SK-N-DZ (cell line): ENCODE measurements at regions not wholly inside any gene's neighbourhood (a gene's known extent, or its start where the extent isn't known, plus 50 kb on each side); places are given as distances from the start of the nearest gene placed in this dataset.

Experiments used
- DNase-seq: peaks from one replicate; pipeline ENCODE4 v3.0.0-alpha.2; 2015; ENCODE audit warnings: low spot score

DNA sequence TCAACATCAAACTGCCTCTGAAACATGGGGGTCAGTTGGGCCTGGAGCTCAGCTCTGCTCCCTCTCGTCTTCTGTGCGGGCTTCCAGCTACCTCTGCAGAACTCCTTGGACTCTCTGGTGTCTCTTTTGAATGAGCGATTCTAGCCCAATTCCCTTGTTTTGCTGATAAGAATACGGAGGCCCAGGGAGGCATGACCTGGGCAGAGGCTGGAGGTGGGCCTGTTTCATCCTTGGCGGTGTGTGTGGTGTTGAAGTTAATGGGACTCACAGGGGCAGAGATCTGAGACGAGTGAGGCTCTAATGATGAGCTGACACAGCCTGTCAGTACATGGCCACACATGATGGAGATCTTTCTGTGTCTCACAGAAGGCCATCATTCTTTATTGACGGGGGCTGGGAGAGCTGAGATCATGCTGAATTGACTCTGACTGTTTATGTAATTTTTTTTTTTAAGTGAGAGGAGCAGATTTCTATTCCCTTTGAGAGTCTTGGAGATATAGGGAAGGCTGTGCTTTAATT is 134.5 kb downstream of the URB2 start:
- no peak for DNase-seq

GRCh38 chr1:229762891-229763290 is 136.8 kb downstream of the URB2 start:
- DNase-seq, result no peak

- no peak for DNase-seq
Measured at GRCh38 chr1:229768232-229768631, 142.2 kb downstream of the URB2 start.

- no peak for DNase-seq
Measured at GRCh38 chr1:229769006-229769405, 143.0 kb downstream of the URB2 start.

- no peak for DNase-seq
Measured at GRCh38 chr1:229769809-229770208, 143.8 kb downstream of the URB2 start.

DNA sequence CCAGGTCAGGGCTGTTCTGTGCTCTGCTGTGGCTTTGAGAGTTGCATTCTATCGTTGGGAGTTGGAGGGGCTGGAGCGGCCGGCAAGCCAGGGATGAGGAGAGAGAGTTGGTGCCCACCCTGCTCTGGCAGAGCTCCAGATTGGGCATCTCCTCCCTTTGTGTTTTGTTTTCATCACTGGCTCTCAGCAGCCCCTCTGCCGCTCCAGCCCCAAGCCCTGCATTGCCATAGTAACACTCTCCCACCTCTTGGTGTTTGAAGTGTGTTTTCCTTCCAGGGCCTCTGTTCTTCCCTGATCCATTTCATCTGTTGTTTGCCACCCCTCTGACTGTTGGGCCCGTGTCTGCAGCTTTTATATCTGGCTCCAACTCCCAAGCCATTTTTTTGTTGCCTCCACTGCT is 152.7 kb downstream of the URB2 start:
- no peak for DNase-seq

- no peak for DNase-seq
Measured at GRCh38 chr1:229781453-229781852, 155.4 kb downstream of the URB2 start.

DNA sequence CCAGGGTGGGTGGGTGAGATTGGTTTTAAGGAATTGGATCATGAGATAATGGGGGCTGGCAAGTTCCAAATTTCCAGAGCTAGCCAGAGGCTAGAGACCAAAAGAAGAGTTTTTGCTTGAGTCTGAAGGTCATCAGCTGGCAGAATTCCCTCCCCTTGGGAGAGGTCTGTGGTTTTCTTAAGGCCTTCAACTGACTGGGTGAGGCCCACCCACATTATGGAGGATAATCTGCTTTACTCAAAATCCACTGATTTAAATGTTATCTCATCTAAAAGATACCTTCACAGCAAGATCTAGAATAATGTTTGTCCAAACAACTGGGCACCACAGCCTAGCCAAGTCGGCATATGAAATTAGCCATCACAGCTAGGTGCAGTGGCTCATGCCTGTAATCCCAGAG is 156.4 kb downstream of the URB2 start:
- no peak for DNase-seq

- DNase-seq, result no peak
Measured at GRCh38 chr1:229784834-229785233, 158.8 kb downstream of the URB2 start.

DNA sequence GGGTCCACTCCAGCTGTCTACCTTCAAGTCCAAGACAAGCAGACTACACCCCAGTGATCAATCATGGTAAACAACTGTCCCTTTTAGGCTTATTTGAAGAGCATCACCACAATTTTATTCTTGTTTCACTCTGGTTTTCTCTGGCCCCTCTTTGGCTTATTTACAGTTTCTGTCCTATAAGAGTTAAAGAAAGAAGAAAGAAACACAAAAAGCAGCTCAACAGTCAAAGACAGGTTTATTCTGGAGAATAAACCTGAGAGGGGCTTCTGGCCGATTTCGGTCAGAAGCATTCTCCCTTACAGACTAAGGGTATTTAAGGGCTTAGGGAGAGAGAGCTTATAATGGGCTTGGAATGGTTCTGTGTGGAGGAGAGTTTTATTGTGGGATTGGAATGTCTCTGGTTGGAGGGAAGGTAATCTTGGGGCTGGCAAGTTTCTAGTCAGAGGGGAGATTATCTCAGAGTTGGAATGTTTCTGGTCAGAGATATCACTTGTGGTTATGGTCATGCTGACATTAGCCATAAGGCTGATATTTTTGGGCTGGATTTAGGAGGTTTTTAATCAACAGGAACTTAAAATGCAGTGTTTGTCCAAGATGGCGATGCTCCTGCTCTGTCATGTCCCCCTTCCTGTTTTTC is 161.0 kb downstream of the URB2 start:
- no peak for DNase-seq

DNA sequence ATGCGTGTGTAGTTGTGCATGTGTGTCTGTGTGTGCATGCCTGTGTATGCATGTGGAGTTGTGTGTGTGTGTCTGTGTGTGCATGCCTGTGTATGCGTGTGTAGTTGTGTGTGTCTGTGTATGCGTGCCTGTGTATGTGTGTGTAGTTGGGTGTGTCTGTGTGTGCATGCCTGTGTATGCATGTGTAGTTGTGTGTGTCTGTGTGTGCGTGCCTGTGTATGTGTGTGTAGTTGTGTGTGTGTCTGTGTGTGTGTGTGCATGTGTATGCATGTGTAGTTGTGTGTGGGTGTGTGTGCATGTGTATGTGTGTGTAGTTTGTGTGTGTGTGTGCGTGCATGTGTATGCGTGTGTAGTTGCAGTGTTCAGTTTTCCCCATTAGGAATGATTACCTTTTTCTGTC is 162.0 kb downstream of the URB2 start:
- no peak for DNase-seq

- peak; percentile 3 for DNase-seq
Measured at GRCh38 chr1:229792012-229792975, 166.2 kb downstream of the URB2 start.

GRCh38 chr1:229793488-229793887 is 167.4 kb downstream of the URB2 start:
- no peak for DNase-seq

GRCh38 chr1:229798558-229798957 is 172.5 kb downstream of the URB2 start:
- DNase-seq, result no peak

- no peak for DNase-seq
Measured at GRCh38 chr1:229803626-229804217, 177.7 kb downstream of the URB2 start.

DNA sequence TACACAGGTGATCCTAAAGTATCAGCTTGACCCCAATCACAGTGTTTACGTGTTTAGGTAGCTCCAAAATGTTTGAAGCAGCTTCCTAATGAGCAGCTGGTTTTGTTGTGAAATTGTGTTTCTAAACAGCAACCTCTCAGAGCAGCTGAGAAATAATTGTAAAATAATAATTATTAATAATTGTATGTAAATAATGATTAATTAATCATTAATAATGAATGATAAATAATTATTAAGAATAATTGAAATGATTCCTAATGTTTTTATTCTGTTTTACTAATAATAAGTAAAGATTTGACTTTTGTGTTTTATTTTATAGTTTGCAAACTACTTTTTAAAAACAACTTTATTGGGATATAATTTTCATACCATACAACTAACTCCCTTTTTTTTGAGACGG is 182.2 kb downstream of the URB2 start:
- DNase-seq, result no peak

DNA sequence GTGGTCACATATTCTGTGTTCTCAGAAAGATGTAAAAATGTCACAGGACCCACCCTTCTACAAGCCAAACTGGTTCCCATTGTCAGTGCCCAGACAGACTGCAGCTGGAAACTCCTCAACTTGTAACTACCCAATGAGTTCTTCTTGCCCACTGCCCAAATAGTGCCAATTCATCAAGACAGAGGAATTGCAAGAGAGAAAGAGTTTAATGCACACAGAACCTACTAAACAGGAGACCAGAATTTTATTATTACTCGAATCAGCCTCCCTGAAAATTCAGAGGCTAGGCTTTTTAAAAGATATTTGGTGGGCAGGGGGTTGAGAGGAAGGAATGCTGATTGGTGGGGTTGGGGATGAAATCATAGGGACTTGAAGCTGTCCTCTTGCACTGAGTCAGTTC is 184.1 kb downstream of the URB2 start:
- no peak for DNase-seq

- no peak for DNase-seq
Measured at GRCh38 chr1:229810961-229811360, 184.9 kb downstream of the URB2 start.

DNA sequence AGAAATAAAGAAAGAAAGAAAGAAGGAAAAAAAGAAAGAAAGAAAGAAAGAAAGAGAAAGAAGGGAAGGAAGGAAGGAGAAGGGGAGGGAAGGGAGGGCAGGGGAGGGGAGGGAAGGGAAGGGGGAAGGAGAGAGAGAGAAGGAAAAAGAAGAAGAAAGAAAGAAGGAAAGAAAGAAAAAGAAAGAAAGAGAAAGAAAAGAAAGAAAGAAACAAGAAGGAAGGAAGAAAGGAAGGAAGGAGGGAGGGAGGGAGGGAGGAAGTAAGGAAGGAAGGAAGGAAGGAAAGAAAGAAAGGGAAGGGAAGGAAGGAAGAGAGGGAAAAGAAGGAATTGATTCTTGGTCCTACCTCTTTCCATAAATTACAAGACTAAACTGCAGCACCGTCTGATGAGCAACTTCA is 186.1 kb downstream of the URB2 start:
- no peak for DNase-seq

GRCh38 chr1:229812693-229813092 is 186.6 kb downstream of the URB2 start:
- DNase-seq, result no peak

DNA sequence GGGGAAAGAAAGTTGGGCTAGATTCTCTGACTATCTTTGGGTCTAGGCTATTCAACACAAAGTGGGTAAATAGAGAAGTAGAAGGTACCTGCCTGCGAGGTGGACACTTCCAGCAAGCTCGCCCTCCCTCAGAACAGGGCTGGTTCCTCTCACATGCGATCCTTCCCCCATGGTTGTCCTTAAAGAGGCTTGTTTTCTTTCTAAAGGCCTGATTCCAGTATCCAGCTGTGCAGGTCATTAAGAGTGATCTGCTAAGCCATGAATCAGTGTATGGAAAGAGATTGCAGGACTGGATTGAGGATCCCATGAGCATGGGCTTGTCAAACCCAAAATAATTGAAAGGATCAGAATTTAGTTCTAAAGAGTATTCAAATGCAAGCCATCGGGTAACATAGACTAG is 189.0 kb downstream of the URB2 start:
- DNase-seq, result no peak

DNA sequence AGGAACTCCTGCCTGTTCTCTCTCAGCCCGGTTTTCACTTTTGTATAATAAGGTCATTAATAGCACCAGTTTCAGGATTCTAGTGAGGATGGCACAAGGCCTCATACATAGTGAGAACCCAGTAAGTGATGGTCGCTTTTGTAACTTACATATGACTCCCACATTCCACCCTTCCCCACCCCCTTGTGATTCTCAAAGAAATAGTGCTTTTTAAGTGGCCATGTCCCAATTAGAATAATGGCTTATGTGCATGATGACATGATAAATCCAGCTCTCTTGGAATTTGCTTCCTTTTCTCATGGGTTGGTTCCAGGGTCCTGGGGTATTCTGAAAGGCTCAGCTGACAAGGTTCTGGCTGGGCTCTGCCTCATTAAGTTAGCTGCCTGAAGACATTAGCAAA is 189.9 kb downstream of the URB2 start:
- no peak for DNase-seq
